ENCODE measurements at regions not wholly inside any gene's neighbourhood (a gene's known extent, or its start where the extent isn't known, plus 50 kb on each side); places are given as distances from the start of the nearest gene placed in this dataset.

GRCh38 chr21:26412885-26413284 lies 160.2 kb downstream of the CYYR1 start:
- ChIA-PET POLR2A (ENCODE audit: unreplicated experiment) (no interaction called here), CTCF (no interaction called here)
- ATAC-seq (no peak), DNase-seq (no peak)
- H3K27ac ChIP-seq (ENCODE audit: low read length): no peak overlapping the region
- H3K4me1 ChIP-seq (ENCODE audit: insufficient read depth, low read length): no peaks in the 10 kb centered on the region
- no peak overlapping the region for H3K4me2 ChIP-seq (ENCODE audit: low read length)
- H3K9me3 ChIP-seq (ENCODE audit: low read length): no peaks in the 10 kb centered on the region
- no peak overlapping the region for H2AFZ ChIP-seq (ENCODE audit: low read length)
- no peak for TF ChIP-seq EZH2phosphoT487 (IDR thresholded peaks at IDR 0.05; ENCODE audit: borderline replicate concordance, low read length)
- TF ChIP-seq, protein P1, sequence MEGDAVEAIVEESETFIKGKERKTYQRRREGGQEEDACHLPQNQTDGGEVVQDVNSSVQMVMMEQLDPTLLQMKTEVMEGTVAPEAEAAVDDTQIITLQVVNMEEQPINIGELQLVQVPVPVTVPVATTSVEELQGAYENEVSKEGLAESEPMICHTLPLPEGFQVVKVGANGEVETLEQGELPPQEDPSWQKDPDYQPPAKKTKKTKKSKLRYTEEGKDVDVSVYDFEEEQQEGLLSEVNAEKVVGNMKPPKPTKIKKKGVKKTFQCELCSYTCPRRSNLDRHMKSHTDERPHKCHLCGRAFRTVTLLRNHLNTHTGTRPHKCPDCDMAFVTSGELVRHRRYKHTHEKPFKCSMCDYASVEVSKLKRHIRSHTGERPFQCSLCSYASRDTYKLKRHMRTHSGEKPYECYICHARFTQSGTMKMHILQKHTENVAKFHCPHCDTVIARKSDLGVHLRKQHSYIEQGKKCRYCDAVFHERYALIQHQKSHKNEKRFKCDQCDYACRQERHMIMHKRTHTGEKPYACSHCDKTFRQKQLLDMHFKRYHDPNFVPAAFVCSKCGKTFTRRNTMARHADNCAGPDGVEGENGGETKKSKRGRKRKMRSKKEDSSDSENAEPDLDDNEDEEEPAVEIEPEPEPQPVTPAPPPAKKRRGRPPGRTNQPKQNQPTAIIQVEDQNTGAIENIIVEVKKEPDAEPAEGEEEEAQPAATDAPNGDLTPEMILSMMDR (conservative IDR thresholded peaks at IDR 0.05; ENCODE audit: low read depth, low read length): no peak
- TF ChIP-seq EZH2 (IDR thresholded peaks at IDR 0.05; ENCODE audit: low read length, unreplicated experiment): no peak
- H4K20me1 ChIP-seq (ENCODE audit: low read length): no peaks in the 10 kb centered on the region
- intact Hi-C loops (cut with micrococcal nuclease): no loop called here
- H3F3A ChIP-seq (ENCODE audit: low read length, unreplicated experiment): no peaks in the 10 kb centered on the region
- no peak overlapping the region for H3K4me3 ChIP-seq (ENCODE audit: low read length)
- H3K36me3 ChIP-seq (ENCODE audit: low read depth, low read length): no peaks in the 10 kb centered on the region
- no peaks in the 10 kb centered on the region for H3K79me2 ChIP-seq (ENCODE audit: low read length)
- no peak overlapping the region for H3K9ac ChIP-seq (ENCODE audit: low read length)
- BruUV-seq (replicated peaks): no TSS peak
- no peaks in the 10 kb centered on the region for H3K27me3 ChIP-seq (ENCODE audit: low read length)
- no peaks in the 10 kb centered on the region for H3K9me2 ChIP-seq (replicated peaks; ENCODE audit: low read length)

GRCh38 chr21:26409735-26410134 lies 163.4 kb downstream of the CYYR1 start:
- Histone ChIP-seq H2AFZ (ENCODE audit: low read length) (no peak overlapping the region), H3K27ac (ENCODE audit: low read length) (no peak overlapping the region), H3K27me3 (ENCODE audit: low read length) (no peaks in the 10 kb centered on the region), H3K9me3 (ENCODE audit: low read length) (no peaks in the 10 kb centered on the region), H4K20me1 (ENCODE audit: low read length) (no peaks in the 10 kb centered on the region), H3K4me2 (ENCODE audit: low read length) (no peak overlapping the region), H3K36me3 (ENCODE audit: low read depth, low read length) (no peaks in the 10 kb centered on the region), H3K9me2 (replicated peaks; ENCODE audit: low read length) (no peaks in the 10 kb centered on the region), H3K4me3 (ENCODE audit: low read length) (no peak overlapping the region), H3K79me2 (ENCODE audit: low read length) (no peaks in the 10 kb centered on the region), H3K4me1 (ENCODE audit: insufficient read depth, low read length) (peaks cover 21% of the 10 kb centered on the region), H3F3A (ENCODE audit: low read length, unreplicated experiment) (no peaks in the 10 kb centered on the region), H3K9ac (ENCODE audit: low read length) (no peak overlapping the region)
- TF ChIP-seq EZH2phosphoT487 (IDR thresholded peaks at IDR 0.05; ENCODE audit: borderline replicate concordance, low read length): no peak
- TF ChIP-seq, protein P1 (conservative IDR thresholded peaks at IDR 0.05; ENCODE audit: low read depth, low read length): no peak
- no peak for TF ChIP-seq EZH2 (IDR thresholded peaks at IDR 0.05; ENCODE audit: low read length, unreplicated experiment)
- DNase-seq (no peak), ATAC-seq (no peak)
- intact Hi-C loops (cut with micrococcal nuclease): no loop called here
- ChIA-PET CTCF (no interaction called here), POLR2A (ENCODE audit: unreplicated experiment) (no interaction called here)
- BruUV-seq (replicated peaks): no TSS peak

- no peak for DNase-seq
- no peak overlapping the region for H3K9ac ChIP-seq (ENCODE audit: low read length)
- no peaks in the 10 kb centered on the region for H3K79me2 ChIP-seq (ENCODE audit: low read length)
- no peaks in the 10 kb centered on the region for H3K9me2 ChIP-seq (replicated peaks; ENCODE audit: low read length)
- POLR2A ChIA-PET (ENCODE audit: unreplicated experiment): no interaction called here
- H3K9me3 ChIP-seq (ENCODE audit: low read length): no peaks in the 10 kb centered on the region
- CTCF ChIA-PET: no interaction called here
- H3K4me2 ChIP-seq (ENCODE audit: low read length): no peak overlapping the region
- no peak overlapping the region for H2AFZ ChIP-seq (ENCODE audit: low read length)
- no peak overlapping the region for H3K27ac ChIP-seq (ENCODE audit: low read length)
- H3F3A ChIP-seq (ENCODE audit: low read length, unreplicated experiment): no peaks in the 10 kb centered on the region
- intact Hi-C loops (cut with micrococcal nuclease): no loop called here
- BruUV-seq (replicated peaks): no TSS peak
- peaks cover 21% of the 10 kb centered on the region for H3K4me1 ChIP-seq (ENCODE audit: insufficient read depth, low read length)
- H4K20me1 ChIP-seq (ENCODE audit: low read length): no peaks in the 10 kb centered on the region
- H3K27me3 ChIP-seq (ENCODE audit: low read length): no peaks in the 10 kb centered on the region
- H3K36me3 ChIP-seq (ENCODE audit: low read depth, low read length): no peaks in the 10 kb centered on the region
- ATAC-seq: no peak
- TF ChIP-seq, protein P1 (conservative IDR thresholded peaks at IDR 0.05; ENCODE audit: low read depth, low read length): no peak
- no peak for TF ChIP-seq EZH2phosphoT487 (IDR thresholded peaks at IDR 0.05; ENCODE audit: borderline replicate concordance, low read length)
- TF ChIP-seq EZH2 (IDR thresholded peaks at IDR 0.05; ENCODE audit: low read length, unreplicated experiment): no peak
- H3K4me3 ChIP-seq (ENCODE audit: low read length): no peak overlapping the region
Observed at GRCh38 chr21:26408511-26408910, 164.6 kb downstream of the CYYR1 start.
